Neutrophil (primary cell): ENCODE measurements at regions not wholly inside any gene's neighbourhood (a gene's known extent, or its start where the extent isn't known, plus 50 kb on each side); places are given as distances from the start of the nearest gene placed in this dataset.
"Not testable (repeated sequence)": the region's sequence is repeated elsewhere in the genome, so short reads cannot be mapped to it uniquely, and the experiment has no call there.

Experiments
- H3K27ac ChIP-seq: fragments of 200-600 bp; sonication (generic); 2 replicates; pipeline ENCODE4 v1.5.1; 2016; ENCODE audit warnings: mild to moderate bottlenecking, moderate library complexity
- H3K27me3 ChIP-seq: fragments of 200-600 bp; sonication (generic); 2 replicates; pipeline ENCODE4 v1.6.0; 2016; ENCODE audit warnings: mild to moderate bottlenecking
- H3K36me3 ChIP-seq: fragments of 200-600 bp; sonication (generic); 2 replicates; pipeline ENCODE4 v1.5.1; 2017
- H3K4me1 ChIP-seq, 2 experiments: fragments of 200-600 bp in 1 of 2; sonication (generic) in 1 of 2; 1 replicate in 1 of 2; 2 replicates in 1 of 2; pipeline versions ENCODE4 v1.5.1 to v1.6.1; 2013 to 2016; ENCODE audit warnings: low read depth in 1 of 2, low read length in 1 of 2, mild to moderate bottlenecking in 1 of 2, moderate library complexity in 1 of 2; ENCODE audit not compliant: control insufficient read depth in 1 of 2, insufficient read depth in 1 of 2
- H3K4me3 ChIP-seq, 2 experiments: fragments of 200-600 bp in 1 of 2; sonication (generic) in 1 of 2; 1 replicate in 1 of 2; 2 replicates in 1 of 2; pipeline ENCODE4 v1.5.1; 2013 to 2016; ENCODE audit warnings: low read depth in 1 of 2, low read length in 1 of 2, mild to moderate bottlenecking in 1 of 2, moderate library complexity in 1 of 2
- H3K9me3 ChIP-seq: fragments of 200-600 bp; sonication (generic); 2 replicates; pipeline ENCODE4 v1.5.1; 2016
- CTCF ChIP-seq: fragments of 200-600 bp; sonication (generic); IDR thresholded peaks from 2 replicates; pipeline ENCODE4 v1.5.1; 2016; ENCODE audit warnings: antibody characterized with exemption

GRCh38 chr4:82124365-82124764 is 249.4 kb downstream of the HNRNPD start:
- Histone ChIP-seq H3K4me1 (no peaks in the 10 kb centered on the region), H3K27me3 (no peaks in the 10 kb centered on the region), H3K9me3 (no peaks in the 10 kb centered on the region), H3K4me3 (no peak overlapping the region), H3K27ac (no peak overlapping the region), H3K36me3 (no peaks in the 10 kb centered on the region)
- TF ChIP-seq CTCF: no peak

GRCh38 chr4:82123934-82124333 is 249.9 kb downstream of the HNRNPD start:
- H3K9me3 ChIP-seq: no peaks in the 10 kb centered on the region
- H3K36me3 ChIP-seq: no peaks in the 10 kb centered on the region
- no peaks in the 10 kb centered on the region for H3K27me3 ChIP-seq
- no peak overlapping the region for H3K4me3 ChIP-seq
- no peak overlapping the region for H3K27ac ChIP-seq
- no peak for TF ChIP-seq CTCF
- H3K4me1 ChIP-seq: no peaks in the 10 kb centered on the region

- not testable (repeated sequence) for H3K4me3 ChIP-seq, H3K36me3 ChIP-seq, H3K27me3 ChIP-seq, H3K4me1 ChIP-seq, H3K9me3 ChIP-seq, H3K27ac ChIP-seq
These were observed 258.6 kb downstream of the HNRNPD start for GRCh38 chr4:82115183-82115582.

- no peaks in the 10 kb centered on the region for H3K36me3 ChIP-seq
- no peak for TF ChIP-seq CTCF
- H3K27ac ChIP-seq: no peak overlapping the region
- no peak overlapping the region for H3K4me3 ChIP-seq
- H3K4me1 ChIP-seq: no peaks in the 10 kb centered on the region
- H3K9me3 ChIP-seq: no peaks in the 10 kb centered on the region
- H3K27me3 ChIP-seq: no peaks in the 10 kb centered on the region
These were observed 265.3 kb downstream of the HNRNPD start for GRCh38 chr4:82108506-82108905.

- TF ChIP-seq CTCF: no peak
- H3K36me3 ChIP-seq: no peaks in the 10 kb centered on the region
- no peaks in the 10 kb centered on the region for H3K9me3 ChIP-seq
These were observed 269.2 kb downstream of the HNRNPD start for GRCh38 chr4:82104578-82104977.

GRCh38 chr4:82099928-82100579 is 273.7 kb downstream of the HNRNPD start:
- no peaks in the 10 kb centered on the region for H3K27me3 ChIP-seq

More at GRCh38 chr4:82104578-82104977, 269.2 kb downstream of the HNRNPD start:
- no peaks in the 10 kb centered on the region for H3K4me1 ChIP-seq
- no peak overlapping the region for H3K27ac ChIP-seq
- H3K27me3 ChIP-seq: no peaks in the 10 kb centered on the region
- H3K4me3 ChIP-seq: no peak overlapping the region

More at GRCh38 chr4:82099928-82100579, 273.7 kb downstream of the HNRNPD start:
- Histone ChIP-seq H3K4me1 (no peaks in the 10 kb centered on the region), H3K27ac (no peak overlapping the region), H3K4me3 (no peak overlapping the region), H3K9me3 (no peaks in the 10 kb centered on the region), H3K36me3 (no peaks in the 10 kb centered on the region)
- TF ChIP-seq CTCF: no peak
